WTC11 (cell line): ENCODE measurements at regions not wholly inside any gene's neighbourhood (a gene's known extent, or its start where the extent isn't known, plus 50 kb on each side); places are given as distances from the start of the nearest gene placed in this dataset.

Experiments
- ATAC-seq: fragments of 200-7000 bp; cut with Tn5 transposase; 2 replicates; pipeline ENCODE4 v1.10.0; 2021; ENCODE audit warnings: mild to moderate bottlenecking, moderate library complexity
- CTCF ChIA-PET: fragments of 300-600 bp; sonication (Branson Sonifier 250); formaldehyde crosslinking; loops from one replicate; lab custom pipeline; 2021; ENCODE audit warnings: antibody characterized with exemption; lab: Charles Lee
- POLR2A ChIA-PET: fragments of 350-600 bp; sonication (Branson Sonifier 250); formaldehyde crosslinking; loops from one replicate; lab custom pipeline; 2021; ENCODE audit warnings: antibody characterized with exemption; lab: Charles Lee
- DNase-seq: peaks from one replicate; pipeline ENCODE4 v3.0.0; 2021; ENCODE audit warnings: low spot score
- H3K27ac Mint-ChIP-seq: 2 replicates; pipeline ENCODE4 v1.8.0; 2021; ENCODE audit warnings: mixed read lengths
- H3K27me3 Mint-ChIP-seq: 2 replicates; pipeline ENCODE4 v1.8.0; 2021; ENCODE audit warnings: low read depth, mild to moderate bottlenecking, moderate library complexity, mixed read lengths
- H3K36me3 Mint-ChIP-seq: 2 replicates; pipeline ENCODE4 v1.8.0; 2021; ENCODE audit warnings: mixed read lengths
- H3K4me1 Mint-ChIP-seq: 2 replicates; pipeline ENCODE4 v1.8.0; 2022; ENCODE audit warnings: mixed read lengths
- H3K4me3 Mint-ChIP-seq: 2 replicates; pipeline ENCODE4 v1.8.0; 2021; ENCODE audit warnings: mild to moderate bottlenecking, moderate library complexity, mixed read lengths
- H3K9me3 Mint-ChIP-seq: 2 replicates; pipeline ENCODE4 v1.8.0; 2021; ENCODE audit warnings: mixed read lengths
- AFF4 ChIP-seq: sonication (generic); formaldehyde crosslinking; IDR thresholded peaks from 2 replicates; pipeline ENCODE4 v1.8.1; 2023; ENCODE audit warnings: mild to moderate bottlenecking, missing genetic modification reagents, borderline replicate concordance
- ARID4B ChIP-seq: sonication (generic); formaldehyde crosslinking; IDR thresholded peaks from 2 replicates; pipeline ENCODE4 v1.8.0; 2023; ENCODE audit warnings: missing genetic modification reagents, mild to moderate bottlenecking, borderline replicate concordance
- CREM ChIP-seq: sonication (generic); formaldehyde crosslinking; IDR thresholded peaks from 2 replicates; pipeline ENCODE4 v1.8.1; 2022; ENCODE audit warnings: mild to moderate bottlenecking, missing genetic modification reagents, moderate library complexity
- E2F4 ChIP-seq: sonication (generic); formaldehyde crosslinking; IDR thresholded peaks from 2 replicates; pipeline ENCODE4 v1.8.1; 2022; ENCODE audit warnings: low read depth, mild to moderate bottlenecking, moderate library complexity, missing genetic modification reagents, borderline replicate concordance
- FOXP1 ChIP-seq: sonication (generic); formaldehyde crosslinking; IDR thresholded peaks from 2 replicates; pipeline ENCODE4 v1.8.0; 2022; ENCODE audit warnings: missing genetic modification reagents, mild to moderate bottlenecking, moderate library complexity, borderline replicate concordance
- IRF2 ChIP-seq: sonication (generic); formaldehyde crosslinking; IDR thresholded peaks from 2 replicates; pipeline ENCODE4 v1.8.0; 2022; ENCODE audit warnings: low read depth, missing genetic modification reagents, borderline replicate concordance
- MXD4 ChIP-seq: fragments of 250-450 bp; sonication (Bioruptor Pico); IDR thresholded peaks from 2 replicates; pipeline ENCODE4 v1.8.0; 2021; ENCODE audit warnings: mild to moderate bottlenecking, moderate library complexity, borderline replicate concordance
- NR3C1 ChIP-seq: sonication (generic); formaldehyde crosslinking; conservative IDR thresholded peaks from 2 replicates; pipeline ENCODE4 v1.8.1; 2023; ENCODE audit warnings: low read depth, mild to moderate bottlenecking, missing genetic modification reagents
- SOX15 ChIP-seq: fragments of 250-450 bp; sonication (Bioruptor Pico); IDR thresholded peaks from 2 replicates; pipeline ENCODE4 v1.9.0; 2021; ENCODE audit warnings: mild to moderate bottlenecking
- TCF7 ChIP-seq: sonication (generic); formaldehyde crosslinking; IDR thresholded peaks from 2 replicates; pipeline ENCODE4 v1.8.0; 2022; ENCODE audit warnings: mild to moderate bottlenecking, low read depth, missing genetic modification reagents, moderate library complexity
- ZMAT4 ChIP-seq: fragments of 250-450 bp; sonication (Bioruptor Pico); IDR thresholded peaks from 2 replicates; pipeline ENCODE4 v1.9.0; 2021; ENCODE audit warnings: mild to moderate bottlenecking
- ZNF121 ChIP-seq: sonication (generic); formaldehyde crosslinking; IDR thresholded peaks from 2 replicates; pipeline ENCODE4 v1.8.0; 2023; ENCODE audit warnings: missing genetic modification reagents
- ZNF396 ChIP-seq: fragments of 250-450 bp; sonication (Bioruptor Pico); IDR thresholded peaks from 2 replicates; pipeline ENCODE4 v1.8.0; 2021; ENCODE audit warnings: mild to moderate bottlenecking, moderate library complexity, borderline replicate concordance
- ZNF671 ChIP-seq: fragments of 250-450 bp; sonication (Bioruptor Pico); IDR thresholded peaks from 2 replicates; pipeline ENCODE4 v1.8.0; 2021; ENCODE audit warnings: mild to moderate bottlenecking
- ZSCAN18 ChIP-seq: fragments of 250-450 bp; sonication (Bioruptor Pico); IDR thresholded peaks from 2 replicates; pipeline ENCODE4 v2.1.2; 2022; ENCODE audit warnings: mild to moderate bottlenecking, moderate library complexity
- TF ChIP-seq, protein P1 (sequence below): sonication (generic); formaldehyde crosslinking; IDR thresholded peaks from 2 replicates; pipeline ENCODE4 v1.8.1; 2023; ENCODE audit warnings: mild to moderate bottlenecking, missing genetic modification reagents

DNA sequence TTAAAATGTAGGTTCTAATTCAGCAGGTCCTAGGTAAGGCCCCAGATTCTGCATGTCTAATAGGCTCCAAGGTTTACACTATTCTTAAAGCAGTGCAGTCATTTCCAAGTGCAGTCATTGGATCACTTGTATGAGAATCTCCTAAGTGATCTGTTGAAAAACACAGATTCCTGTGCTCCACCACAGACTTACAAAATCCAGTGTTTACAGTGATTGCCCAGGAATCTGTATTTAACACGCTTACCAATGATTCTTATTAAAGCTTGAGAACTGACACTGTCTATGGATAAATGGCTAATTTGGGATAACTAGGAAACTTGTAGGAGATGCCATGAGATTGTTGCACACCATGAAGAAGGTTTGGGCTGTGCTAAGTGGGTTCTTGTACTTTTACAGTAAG lies 104.6 kb upstream of the PLEKHG1 start (continued):
- TF ChIP-seq AFF4 (CRISPR knock-in tag) (no peak), ZNF121 (CRISPR knock-in tag) (no peak), MXD4 (CRISPR knock-in tag) (no peak), ZNF396 (CRISPR knock-in tag) (no peak)
- TF ChIP-seq, all 79 proteins: peak for 0

GRCh38 chr6:150496629-150497028 lies 103.1 kb upstream of the PLEKHG1 start:
- Mint-ChIP-seq H3K36me3 (peaks cover 11% of the 10 kb centered on the region), H3K4me3 (no peak overlapping the region), H3K4me1 (no peaks in the 10 kb centered on the region), H3K27ac (no peak overlapping the region), H3K9me3 (peaks cover 26% of the 10 kb centered on the region), H3K27me3 (no peaks in the 10 kb centered on the region; the same call in 1 of the 2 replicates)
- CTCF ChIA-PET = no interaction called here
- ATAC-seq (no peak), DNase-seq (no peak)
- POLR2A ChIA-PET = no interaction called here
- TF ChIP-seq ZNF121 (CRISPR knock-in tag) (no peak), ZSCAN18 (CRISPR knock-in tag) (no peak), FOXP1 (CRISPR knock-in tag) (no peak), AFF4 (CRISPR knock-in tag) (no peak), CREM (CRISPR knock-in tag) (no peak), E2F4 (CRISPR knock-in tag) (no peak), IRF2 (CRISPR knock-in tag) (no peak), ZNF671 (CRISPR knock-in tag) (no peak), NR3C1 (CRISPR knock-in tag) (no peak), ARID4B (no peak), ZMAT4 (CRISPR knock-in tag) (no peak), TCF7 (CRISPR knock-in tag) (no peak), SOX15 (CRISPR knock-in tag) (no peak)
- TF ChIP-seq, protein P1, sequence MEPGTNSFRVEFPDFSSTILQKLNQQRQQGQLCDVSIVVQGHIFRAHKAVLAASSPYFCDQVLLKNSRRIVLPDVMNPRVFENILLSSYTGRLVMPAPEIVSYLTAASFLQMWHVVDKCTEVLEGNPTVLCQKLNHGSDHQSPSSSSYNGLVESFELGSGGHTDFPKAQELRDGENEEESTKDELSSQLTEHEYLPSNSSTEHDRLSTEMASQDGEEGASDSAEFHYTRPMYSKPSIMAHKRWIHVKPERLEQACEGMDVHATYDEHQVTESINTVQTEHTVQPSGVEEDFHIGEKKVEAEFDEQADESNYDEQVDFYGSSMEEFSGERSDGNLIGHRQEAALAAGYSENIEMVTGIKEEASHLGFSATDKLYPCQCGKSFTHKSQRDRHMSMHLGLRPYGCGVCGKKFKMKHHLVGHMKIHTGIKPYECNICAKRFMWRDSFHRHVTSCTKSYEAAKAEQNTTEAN = no peak
